GM11168 (cell line): ENCODE measurements at regions not wholly inside any gene's neighbourhood (a gene's known extent, or its start where the extent isn't known, plus 50 kb on each side); places are given as distances from the start of the nearest gene placed in this dataset.
"Not testable (repeated sequence)": the region's sequence is repeated elsewhere in the genome, so short reads cannot be mapped to it uniquely, and the experiment has no call there.

Experiments used
- in situ Hi-C: fragments of 300-500 bp; cut with MboI; formaldehyde crosslinking; loops from one replicate; pipeline ENCODE4 v1.12.0; 2022; ENCODE audit warnings: low sequenced_read_pairs; ENCODE audit not compliant: unreplicated experiment

- in situ Hi-C loops, result no loop called here
Observed at GRCh38 chr11:96755752-96756151, 365.9 kb downstream of the JRKL start.

- in situ Hi-C loops, result no loop called here
Observed at GRCh38 chr11:96758957-96759356, 369.1 kb downstream of the JRKL start.

GRCh38 chr11:96760306-96760705 lies 370.5 kb downstream of the JRKL start:
- in situ Hi-C loops, result no loop called here

GRCh38 chr11:96760815-96761214 lies 371.0 kb downstream of the JRKL start:
- in situ Hi-C loops, result no loop called here

DNA sequence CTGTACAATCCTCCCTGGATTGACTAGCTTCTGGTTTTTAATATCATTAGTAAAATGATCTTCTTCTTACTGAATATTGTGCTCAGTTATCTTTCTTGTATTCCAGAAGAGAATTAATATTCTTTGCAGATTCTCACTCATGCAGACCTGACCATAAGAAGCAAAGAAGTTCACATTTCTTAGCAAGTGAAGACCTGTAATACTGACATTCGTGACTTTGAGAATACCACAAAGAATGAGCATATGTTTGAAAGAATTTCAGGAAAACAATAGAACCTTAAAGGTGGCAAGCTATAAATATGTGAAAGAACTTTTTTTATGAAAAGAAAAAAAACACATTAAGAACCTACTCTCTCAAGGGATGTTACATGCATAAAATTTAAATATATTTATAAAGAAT lies 371.6 kb downstream of the JRKL start:
- in situ Hi-C loops, result no loop called here

DNA sequence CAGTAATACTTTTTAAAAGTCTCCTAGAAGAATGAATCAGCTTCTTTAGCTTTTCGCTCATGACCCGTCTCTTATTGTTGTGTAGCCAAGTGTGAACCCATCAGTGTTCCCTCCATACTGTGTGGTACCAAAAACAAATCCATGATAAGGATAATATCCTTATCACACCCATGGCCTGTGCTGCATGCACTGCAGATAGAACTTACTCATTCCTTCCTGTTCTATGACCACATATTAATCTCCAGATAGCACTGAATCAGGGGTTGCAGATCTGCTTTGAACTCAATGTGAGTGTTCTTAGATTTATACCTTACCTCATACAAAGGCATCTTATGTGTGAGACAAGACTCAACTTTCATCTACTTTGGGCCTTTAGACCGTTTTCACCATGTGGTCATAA lies 373.4 kb downstream of the JRKL start:
- in situ Hi-C loops, result no loop called here

GRCh38 chr11:96778272-96778671 lies 388.5 kb downstream of the JRKL start:
- in situ Hi-C loops, result no loop called here

DNA sequence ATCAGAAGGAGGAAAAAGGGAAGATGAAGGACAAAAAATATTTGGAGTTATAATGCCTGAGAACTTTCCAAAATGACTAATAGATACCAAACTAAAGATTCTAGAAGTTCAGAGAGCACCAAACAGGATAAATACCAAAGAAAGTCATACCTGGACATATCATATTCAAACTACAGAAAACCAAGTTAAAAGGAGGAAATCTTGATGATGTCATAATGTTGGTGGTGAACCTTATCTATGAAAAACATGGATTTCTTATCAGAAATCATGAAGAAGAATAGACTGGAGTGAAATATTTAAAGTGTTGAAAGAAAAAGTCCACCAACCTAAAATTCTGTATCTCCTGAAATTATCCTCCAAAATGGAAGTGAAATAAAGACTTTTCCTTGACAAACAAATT lies 389.2 kb downstream of the JRKL start:
- in situ Hi-C loops, result no loop called here

- in situ Hi-C loops, result no loop called here
Observed at GRCh38 chr11:96781082-96781481, 391.3 kb downstream of the JRKL start.

DNA sequence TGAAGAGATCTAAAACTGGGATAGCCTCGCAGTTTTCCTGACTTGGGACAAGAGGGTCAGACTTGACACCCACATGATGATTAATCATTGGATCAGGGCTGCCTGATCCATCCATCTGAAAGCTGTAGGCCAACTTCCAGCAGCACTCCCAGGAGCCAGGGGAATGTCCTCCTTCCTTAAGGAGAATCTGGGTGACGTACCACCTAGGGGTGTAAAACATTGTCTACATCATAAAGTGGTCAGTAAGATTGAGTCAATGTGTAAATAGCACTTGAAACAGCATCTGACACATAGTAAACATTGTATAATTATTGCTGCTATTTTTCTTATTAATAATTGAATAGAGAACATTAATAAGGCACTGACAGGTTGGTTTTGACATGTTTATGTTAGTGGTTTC lies 392.8 kb downstream of the JRKL start:
- in situ Hi-C loops, result no loop called here

DNA sequence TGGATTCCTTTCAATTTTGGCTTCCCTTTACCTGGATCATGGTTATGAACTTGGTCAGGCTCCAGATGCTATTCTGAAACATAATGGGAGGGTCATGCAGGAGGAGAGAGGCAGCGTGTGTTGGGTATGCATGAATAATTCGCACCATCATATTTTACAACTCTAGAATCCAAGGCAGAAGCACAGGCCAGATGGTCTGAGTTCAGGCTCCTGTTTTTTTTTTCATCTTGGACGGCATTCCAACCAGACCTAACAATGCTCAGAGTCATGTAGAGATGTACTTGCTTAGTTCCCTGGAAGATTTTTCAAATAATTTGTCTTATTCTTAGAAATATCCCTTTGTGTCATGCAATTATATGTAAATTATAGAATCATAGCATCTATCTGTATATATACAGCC lies 393.5 kb downstream of the JRKL start:
- in situ Hi-C loops, result no loop called here

DNA sequence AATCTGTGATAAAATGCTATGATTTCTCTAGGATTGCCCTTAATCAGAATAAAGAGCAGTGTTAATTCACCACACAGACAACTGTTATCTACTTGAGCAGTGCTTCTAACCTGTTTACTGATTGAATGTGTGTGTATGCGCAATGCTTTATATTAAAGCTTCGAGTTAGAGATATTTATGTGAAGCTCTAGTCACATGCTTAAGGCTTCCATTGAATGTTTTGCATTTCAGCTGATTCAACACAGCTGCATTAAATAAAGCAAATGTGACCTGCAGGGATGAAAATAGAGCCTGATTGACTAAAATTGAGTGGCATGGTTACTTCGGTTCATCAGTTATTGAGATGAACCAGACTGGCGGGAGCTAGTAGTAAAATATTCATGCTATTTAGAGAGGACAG lies 395.3 kb downstream of the JRKL start:
- in situ Hi-C loops, result no loop called here

- in situ Hi-C loops, result no loop called here
Observed at GRCh38 chr11:96794152-96794551, 404.3 kb downstream of the JRKL start.

- in situ Hi-C loops, result no loop called here
Observed at GRCh38 chr11:96798445-96798844, 408.6 kb downstream of the JRKL start.

- in situ Hi-C loops, result no loop called here
Observed at GRCh38 chr11:96815236-96815635, 425.4 kb downstream of the JRKL start.

GRCh38 chr11:96817482-96818399 lies 427.9 kb downstream of the JRKL start:
- in situ Hi-C loops, result no loop called here

DNA sequence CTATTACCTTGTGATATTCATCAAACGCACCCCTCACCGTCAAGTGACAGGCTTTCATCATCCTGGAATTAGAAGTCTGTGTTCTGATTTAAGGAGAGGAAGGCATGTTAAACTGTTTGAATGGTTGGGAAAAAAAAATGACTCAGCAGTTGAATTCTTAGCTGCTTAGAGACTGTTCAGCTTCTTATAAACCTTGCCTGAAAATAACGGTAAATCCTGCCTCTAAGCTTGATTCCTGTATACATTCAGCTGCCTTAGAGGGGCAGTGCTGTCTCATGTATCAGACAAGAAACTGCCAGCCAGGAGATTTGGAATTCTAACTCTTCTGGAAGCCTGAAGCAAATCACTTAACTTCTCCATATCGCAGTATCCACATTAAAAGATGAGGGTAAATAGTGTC lies 437.4 kb downstream of the JRKL start:
- in situ Hi-C loops, result no loop called here

DNA sequence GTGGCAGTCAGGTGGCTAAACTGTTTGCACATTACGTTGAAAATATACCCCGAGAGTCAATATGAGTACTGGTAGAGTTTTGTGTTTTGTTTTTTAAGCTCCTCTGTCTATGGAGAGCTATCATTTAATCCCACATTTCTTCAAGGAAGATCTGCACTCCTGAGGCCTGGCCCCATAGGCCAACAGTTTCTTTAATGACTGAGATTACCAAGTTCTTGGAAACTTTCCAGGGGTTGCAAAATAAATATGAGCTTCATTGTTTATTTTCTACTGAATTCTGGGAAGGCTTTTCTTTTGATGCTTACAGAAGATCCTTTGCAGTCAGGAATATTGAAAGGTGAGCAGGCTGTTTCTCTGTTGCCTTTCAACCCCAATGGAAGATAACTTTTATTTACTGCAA lies 452.0 kb downstream of the JRKL start:
- in situ Hi-C loops, result no loop called here

DNA sequence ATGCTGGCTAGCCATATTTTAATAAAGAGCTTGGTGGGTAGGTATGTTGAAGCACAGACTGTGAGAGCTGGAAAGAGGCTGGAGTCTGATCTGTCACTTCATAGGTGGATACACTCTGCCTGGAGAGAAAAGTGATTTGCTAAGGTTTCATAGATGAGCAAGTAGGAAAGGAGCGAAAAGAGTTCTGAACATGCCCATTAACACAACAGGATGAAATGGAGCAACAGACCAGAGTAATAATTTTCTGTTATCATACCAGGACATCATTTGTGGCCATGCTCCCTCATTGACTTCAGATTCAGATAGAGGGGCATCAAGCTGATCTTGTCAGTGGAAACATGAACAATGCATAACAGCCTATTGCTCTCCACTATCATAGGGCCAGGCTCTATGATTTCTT lies 452.9 kb downstream of the JRKL start:
- in situ Hi-C loops, result no loop called here

DNA sequence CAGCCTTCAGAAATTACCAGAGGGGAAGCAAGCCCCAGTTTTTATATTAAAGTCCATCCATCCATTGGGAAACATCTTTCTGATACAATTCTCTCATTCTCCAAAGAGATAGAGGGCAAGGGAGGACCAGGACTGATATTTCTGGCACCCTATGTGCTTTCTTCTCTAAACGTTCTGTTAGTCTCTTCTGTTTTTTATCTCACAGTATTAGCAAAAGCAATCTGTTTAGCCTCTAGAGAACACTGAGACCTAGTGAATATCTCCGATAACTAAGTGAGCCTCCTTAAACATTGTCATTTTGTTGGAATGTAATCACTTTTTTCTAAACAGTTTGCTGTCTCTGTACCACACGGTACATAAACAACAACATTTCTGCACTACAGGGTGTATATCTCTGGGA lies 464.6 kb downstream of the JRKL start:
- in situ Hi-C loops, result no loop called here

- in situ Hi-C loops, result not testable (repeated sequence)
Observed at GRCh38 chr11:96861722-96862121, 471.9 kb downstream of the JRKL start.

DNA sequence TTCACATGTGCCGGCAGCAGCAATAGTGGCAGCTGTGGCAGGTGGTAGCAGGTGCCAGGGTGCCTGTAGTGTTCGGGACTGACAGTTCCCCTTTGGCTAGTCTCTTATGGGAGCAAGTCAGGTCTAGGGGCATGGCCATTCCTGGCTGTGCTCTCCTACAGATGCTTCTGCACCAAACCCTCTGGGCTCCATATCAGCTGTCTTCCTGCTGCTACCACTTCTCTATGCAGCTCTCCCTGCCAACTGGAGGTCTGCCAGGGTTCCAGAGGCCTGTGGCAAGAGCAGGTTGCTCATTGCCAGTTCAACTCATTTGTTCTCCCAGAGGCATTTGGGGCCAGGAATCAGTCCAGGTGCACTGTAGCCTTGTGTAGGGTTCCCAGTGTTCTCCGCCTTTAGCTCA lies 473.7 kb downstream of the JRKL start:
- in situ Hi-C loops, result no loop called here
